Bronchial epithelial cell (primary cell): ENCODE measurements at regions not wholly inside any gene's neighbourhood (a gene's known extent, or its start where the extent isn't known, plus 50 kb on each side); places are given as distances from the start of the nearest gene placed in this dataset.

Source experiments
- DNase-seq: peaks from one replicate; pipeline ENCODE4 v3.0.0-alpha.2; 2010; ENCODE audit warnings: low read depth
- FAIRE-seq: peaks from 2 replicates; lab custom pipeline; 2011; peaks lifted over from hg19 to GRCh38; lab: Jason Lieb, UNC
- H3K27me3 ChIP-seq: 2 replicates; pipeline ENCODE4 v1.5.1; 2011; ENCODE audit warnings: low read length; ENCODE audit not compliant: control insufficient read depth, insufficient read depth
- H3K36me3 ChIP-seq: 2 replicates; pipeline ENCODE4 v1.5.1; 2011; ENCODE audit warnings: low read length; ENCODE audit not compliant: control insufficient read depth, insufficient read depth
- H3K4me3 ChIP-seq: 2 replicates; pipeline ENCODE4 v1.5.1; 2011; ENCODE audit warnings: mild to moderate bottlenecking, low read depth, low read length, control low read depth
- CTCF ChIP-seq: IDR thresholded peaks from 2 replicates; pipeline ENCODE4 v1.5.1; 2011; ENCODE audit warnings: mild to moderate bottlenecking, moderate library complexity, low read length, control low read depth, inconsistent platforms; ENCODE audit not compliant: insufficient read depth, severe bottlenecking

- Histone ChIP-seq H3K4me3 (no peak overlapping the region), H3K36me3 (no peaks in the 10 kb centered on the region), H3K27me3 (no peaks in the 10 kb centered on the region)
- DNase-seq = no peak
- no peak for FAIRE-seq
- TF ChIP-seq CTCF = no peak
These were observed 686.5 kb downstream of the MECOM start for GRCh38 chr3:168976969-168977368.

GRCh38 chr3:168975576-168975975 lies 687.9 kb downstream of the MECOM start:
- no peak for FAIRE-seq
- no peak for DNase-seq
- no peak for TF ChIP-seq CTCF
- H3K27me3 ChIP-seq = no peaks in the 10 kb centered on the region
- no peaks in the 10 kb centered on the region for H3K36me3 ChIP-seq
- H3K4me3 ChIP-seq = no peak overlapping the region

- H3K36me3 ChIP-seq = no peaks in the 10 kb centered on the region
- no peak for TF ChIP-seq CTCF
- no peak for FAIRE-seq
These were observed 688.7 kb downstream of the MECOM start for GRCh38 chr3:168974617-168975403.

GRCh38 chr3:168973897-168974296 lies 689.6 kb downstream of the MECOM start:
- DNase-seq (no peak), FAIRE-seq (no peak)
- H3K4me3 ChIP-seq = no peak overlapping the region
- H3K36me3 ChIP-seq = no peaks in the 10 kb centered on the region
- no peaks in the 10 kb centered on the region for H3K27me3 ChIP-seq
- no peak for TF ChIP-seq CTCF

More at GRCh38 chr3:168974617-168975403, 688.7 kb downstream of the MECOM start:
- H3K4me3 ChIP-seq = no peak overlapping the region
- H3K27me3 ChIP-seq = no peaks in the 10 kb centered on the region
- no peak for DNase-seq

- Histone ChIP-seq H3K4me3 (no peak overlapping the region), H3K36me3 (no peaks in the 10 kb centered on the region), H3K27me3 (no peaks in the 10 kb centered on the region)
- no peak for TF ChIP-seq CTCF
- FAIRE-seq = no peak
- DNase-seq = no peak
These were observed 690.3 kb downstream of the MECOM start for GRCh38 chr3:168973206-168973605.

GRCh38 chr3:168968609-168969008 lies 694.9 kb downstream of the MECOM start:
- DNase-seq (no peak), FAIRE-seq (no peak)
- Histone ChIP-seq H3K36me3 (no peaks in the 10 kb centered on the region), H3K4me3 (no peak overlapping the region), H3K27me3 (no peaks in the 10 kb centered on the region)
- TF ChIP-seq CTCF = no peak
